ENCODE measurements at regions not wholly inside any gene's neighbourhood (a gene's known extent, or its start where the extent isn't known, plus 50 kb on each side); places are given as distances from the start of the nearest gene placed in this dataset.

GRCh38 chr2:111219285-111219684 lies 98.6 kb downstream of the BCL2L11 start:
- no peak for DNase-seq (ENCODE audit: insufficient read length, low spot score)
- TF ChIP-seq CTCF (IDR thresholded peaks at IDR 0.05; ENCODE audit: insufficient read depth, missing control alignments) = no peak
- no peak for FAIRE-seq

DNA sequence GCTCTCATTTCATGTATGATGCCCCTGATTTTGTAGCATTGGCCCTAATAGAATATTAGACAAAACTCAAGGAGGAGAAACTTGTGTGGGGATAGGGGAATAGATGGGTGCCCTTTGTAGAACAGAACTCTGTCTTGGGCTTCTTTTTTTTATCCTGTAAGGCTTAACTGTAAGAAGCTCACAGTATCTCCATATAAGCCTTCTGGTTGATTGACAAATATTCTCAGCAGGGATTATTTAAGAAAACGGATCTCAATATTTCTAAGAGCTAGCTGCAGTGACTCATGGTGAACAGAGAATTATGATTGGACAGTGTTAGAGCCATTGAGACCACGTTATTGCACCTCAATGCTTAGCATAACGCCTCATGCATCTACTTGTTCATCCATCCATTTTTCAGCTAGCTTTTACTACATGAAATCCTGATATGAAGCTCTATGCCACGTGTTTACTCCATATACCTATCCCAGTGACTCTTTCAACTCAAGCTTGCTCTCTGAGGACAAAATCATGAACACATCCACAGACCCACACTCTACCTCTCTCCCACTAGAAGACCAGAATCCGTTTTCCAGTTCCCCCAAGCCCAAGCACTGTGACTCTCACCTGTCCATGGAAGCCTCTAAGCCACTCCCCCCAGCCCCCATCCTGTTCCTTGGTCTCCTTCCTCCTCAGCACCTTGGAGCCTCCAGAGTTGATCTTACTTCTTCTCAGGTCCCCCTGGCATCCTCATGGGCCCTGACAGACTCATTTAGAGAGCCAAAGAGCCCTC lies 99.2 kb downstream of the BCL2L11 start:
- FAIRE-seq (no peak), DNase-seq (ENCODE audit: insufficient read length, low spot score) (no peak)
- no peak for TF ChIP-seq CTCF (IDR thresholded peaks at IDR 0.05; ENCODE audit: insufficient read depth, missing control alignments)

DNA sequence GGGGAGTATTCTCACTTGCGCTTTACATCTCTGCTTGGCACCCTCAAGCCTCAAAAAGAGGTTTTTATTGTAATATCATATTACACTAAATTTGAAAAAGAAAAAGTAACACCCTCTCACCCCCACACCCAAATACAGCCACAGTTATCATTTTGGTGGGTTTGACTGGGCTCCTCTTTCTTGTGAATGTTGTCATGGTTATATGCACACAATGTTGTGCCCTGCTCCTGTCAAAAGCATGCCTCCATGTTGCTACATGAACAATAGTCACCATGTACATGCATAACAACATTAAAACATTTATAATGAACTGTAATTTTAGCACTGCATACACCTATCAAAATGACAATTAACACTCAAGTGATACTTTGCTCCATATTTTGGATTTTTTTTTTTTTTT lies 100.2 kb downstream of the BCL2L11 start:
- no peak for FAIRE-seq
- TF ChIP-seq CTCF (IDR thresholded peaks at IDR 0.05; ENCODE audit: insufficient read depth, missing control alignments) = no peak
- no peak for DNase-seq (ENCODE audit: insufficient read length, low spot score)

- no peak for DNase-seq (ENCODE audit: insufficient read length, low spot score)
- no peak for FAIRE-seq
- TF ChIP-seq CTCF (IDR thresholded peaks at IDR 0.05; ENCODE audit: insufficient read depth, missing control alignments) = no peak
Measured at GRCh38 chr2:111221701-111222100, 101.0 kb downstream of the BCL2L11 start.

DNA sequence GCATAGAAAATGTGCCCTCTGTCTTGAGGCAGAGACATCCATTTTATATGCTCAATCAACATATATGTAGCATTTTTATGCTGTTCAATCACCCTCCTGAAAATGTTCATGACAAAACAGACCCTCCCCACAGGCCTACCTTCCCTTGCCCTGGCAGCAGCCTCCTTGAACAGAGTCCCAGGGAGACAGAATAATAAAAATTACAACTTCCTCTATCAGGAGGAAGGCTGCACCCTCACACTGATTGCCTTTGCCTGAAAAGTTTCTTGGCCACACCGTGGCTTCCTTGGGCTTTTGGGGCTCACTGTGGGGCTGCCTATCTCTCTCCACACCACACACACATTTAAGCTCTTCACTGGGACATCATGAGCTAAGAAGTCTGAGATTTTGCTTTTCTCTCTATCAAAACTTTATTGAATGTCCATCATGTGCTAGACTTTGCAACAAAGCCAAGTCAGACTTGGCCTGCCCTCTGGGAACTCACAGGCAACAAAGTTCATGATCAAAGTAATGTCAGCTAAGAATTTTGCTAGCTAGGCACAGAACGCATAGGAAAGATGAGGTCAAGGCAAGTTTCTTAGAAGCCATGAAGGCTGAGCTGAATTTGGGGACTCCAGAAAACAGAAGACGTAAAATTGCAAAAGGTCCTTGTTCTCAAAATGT lies 101.6 kb downstream of the BCL2L11 start:
- DNase-seq (ENCODE audit: insufficient read length, low spot score) = no peak
- FAIRE-seq = no peak
- no peak for TF ChIP-seq CTCF (IDR thresholded peaks at IDR 0.05; ENCODE audit: insufficient read depth, missing control alignments)

DNA sequence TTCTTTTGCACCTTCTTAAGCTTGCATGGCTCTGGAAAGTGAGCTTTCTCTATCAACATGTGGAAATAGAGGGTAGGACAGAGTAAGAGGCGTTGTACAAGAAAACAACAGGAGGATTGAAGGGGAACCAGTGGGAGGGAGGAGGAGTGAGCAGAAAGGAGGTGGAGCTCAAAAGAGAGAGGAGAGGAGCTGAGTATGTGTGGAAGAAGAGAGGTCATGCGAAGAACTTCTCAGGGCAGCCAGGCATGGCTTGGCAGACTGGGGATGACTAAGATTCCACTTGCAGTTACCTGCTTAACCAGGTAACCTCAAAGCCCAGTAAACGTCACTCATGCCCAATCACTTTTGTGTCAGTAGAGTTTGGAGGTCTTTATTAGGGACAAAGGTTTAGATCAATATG lies 105.1 kb downstream of the BCL2L11 start:
- DNase-seq (ENCODE audit: insufficient read length, low spot score) = no peak
- FAIRE-seq = no peak

More for the DNA sequence above, 105.1 kb downstream of the BCL2L11 start:
- no peak for TF ChIP-seq CTCF (IDR thresholded peaks at IDR 0.05; ENCODE audit: insufficient read depth, missing control alignments)
